Fibroblast of gingiva (primary cell): ENCODE measurements at regions not wholly inside any gene's neighbourhood (a gene's known extent, or its start where the extent isn't known, plus 50 kb on each side); places are given as distances from the start of the nearest gene placed in this dataset.
A peak's percentile ranks its signal among the peaks of the same experiment; 100 is the strongest.
"Not testable (repeated sequence)": the region's sequence is repeated elsewhere in the genome, so short reads cannot be mapped to it uniquely, and the experiment has no call there.

ENCODE experiments used
- DNase-seq: peaks from one replicate; pipeline ENCODE4 v3.0.0-alpha.2; 2011; ENCODE audit warnings: low read depth

DNA sequence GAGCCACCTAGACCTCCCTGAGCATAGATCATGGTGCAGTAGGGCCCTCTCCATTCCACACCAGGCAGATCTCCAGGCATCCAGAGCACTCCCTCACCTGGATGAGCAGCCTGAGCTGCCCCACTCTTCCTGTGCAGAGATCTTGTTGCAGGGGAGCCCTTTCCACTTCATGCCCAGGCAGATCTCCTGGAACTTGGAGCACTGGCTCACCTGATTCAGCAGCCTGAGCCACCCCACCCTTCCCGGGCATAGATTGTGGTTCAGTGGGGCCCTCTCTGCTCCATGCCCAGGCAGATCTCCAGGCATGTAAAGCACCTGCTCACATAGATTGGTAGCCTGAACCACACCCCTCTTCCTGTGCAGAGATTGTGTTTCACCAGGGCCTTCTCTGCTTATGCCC, 78.0 kb downstream of the SEC16B start:
- DNase-seq, result no peak

DNA sequence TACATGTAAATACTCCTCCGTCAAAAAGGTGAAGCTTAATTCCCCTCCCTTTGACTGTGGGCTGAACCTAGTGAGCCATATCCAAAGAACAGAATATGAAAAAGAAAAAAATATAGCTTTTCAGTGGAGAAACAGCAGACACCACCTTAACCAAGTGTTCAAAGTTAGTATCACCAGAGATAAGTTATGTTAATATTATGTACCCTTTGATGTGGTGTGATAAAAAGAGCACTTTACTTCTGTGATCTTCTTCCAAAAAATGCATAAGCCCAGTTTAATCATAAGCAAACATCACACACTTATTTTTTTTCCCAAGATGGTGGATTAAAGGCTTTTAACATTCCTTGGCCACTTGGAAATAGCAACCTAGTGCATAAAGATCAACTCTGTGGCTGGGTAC, 79.4 kb downstream of the SEC16B start:
- no peak for DNase-seq

GRCh38 chr1:177884479-177885021, 85.3 kb downstream of the SEC16B start:
- DNase-seq, result no peak

DNA sequence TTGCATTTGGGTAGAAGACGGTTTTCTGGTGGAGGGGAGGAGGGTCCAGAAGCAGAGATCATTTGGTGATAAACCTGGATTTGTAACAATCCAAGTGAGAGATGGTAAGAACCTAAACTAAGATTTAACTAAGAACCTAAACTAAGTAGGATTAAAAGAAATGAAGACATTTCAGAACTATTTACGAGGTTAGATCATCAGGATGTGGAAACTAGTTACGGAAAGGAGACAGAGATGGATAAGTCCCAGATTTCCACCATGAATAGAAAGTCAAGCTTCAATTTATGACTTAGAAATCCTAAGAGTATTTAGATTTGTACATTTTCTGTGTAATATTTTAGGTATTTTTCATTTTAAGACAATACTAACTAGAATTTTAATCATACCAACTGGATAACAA, 86.3 kb downstream of the SEC16B start:
- DNase-seq, result no peak

- DNase-seq, result no peak
Observed at GRCh38 chr1:177880339-177880891, 89.4 kb downstream of the SEC16B start.

GRCh38 chr1:177877086-177877485, 92.8 kb downstream of the SEC16B start:
- DNase-seq, result no peak

- DNase-seq, result peak; percentile 74
Observed at GRCh38 chr1:177873238-177873637, 96.6 kb downstream of the SEC16B start.

DNA sequence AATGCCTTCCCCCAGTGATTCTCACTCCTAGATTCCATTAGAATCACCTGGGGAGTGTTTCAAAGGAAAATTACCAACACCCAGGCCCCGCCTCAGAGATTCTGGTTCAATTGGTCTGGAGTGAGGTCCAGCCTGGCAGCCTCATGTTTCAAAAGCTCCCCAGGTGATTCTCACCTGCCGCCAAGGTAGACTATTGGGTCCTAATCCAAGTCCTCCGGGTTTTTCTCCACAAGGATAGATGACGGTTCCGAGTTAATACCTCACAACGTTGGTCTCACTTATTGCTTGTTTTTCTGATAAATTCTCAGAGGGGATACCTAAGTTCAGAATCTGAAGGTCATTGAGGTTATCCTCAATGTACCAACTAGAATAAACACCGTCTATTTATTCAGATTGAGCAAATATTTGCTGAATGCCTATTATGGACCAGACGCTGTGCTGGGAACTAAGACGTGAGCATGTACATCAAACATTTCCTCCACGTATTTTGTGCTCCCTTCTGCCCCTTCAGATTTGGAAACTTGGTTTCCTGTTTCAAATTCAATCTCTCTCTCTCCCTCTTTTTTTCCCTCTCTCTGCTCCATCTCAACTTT, 97.5 kb downstream of the SEC16B start:
- DNase-seq, result no peak

DNA sequence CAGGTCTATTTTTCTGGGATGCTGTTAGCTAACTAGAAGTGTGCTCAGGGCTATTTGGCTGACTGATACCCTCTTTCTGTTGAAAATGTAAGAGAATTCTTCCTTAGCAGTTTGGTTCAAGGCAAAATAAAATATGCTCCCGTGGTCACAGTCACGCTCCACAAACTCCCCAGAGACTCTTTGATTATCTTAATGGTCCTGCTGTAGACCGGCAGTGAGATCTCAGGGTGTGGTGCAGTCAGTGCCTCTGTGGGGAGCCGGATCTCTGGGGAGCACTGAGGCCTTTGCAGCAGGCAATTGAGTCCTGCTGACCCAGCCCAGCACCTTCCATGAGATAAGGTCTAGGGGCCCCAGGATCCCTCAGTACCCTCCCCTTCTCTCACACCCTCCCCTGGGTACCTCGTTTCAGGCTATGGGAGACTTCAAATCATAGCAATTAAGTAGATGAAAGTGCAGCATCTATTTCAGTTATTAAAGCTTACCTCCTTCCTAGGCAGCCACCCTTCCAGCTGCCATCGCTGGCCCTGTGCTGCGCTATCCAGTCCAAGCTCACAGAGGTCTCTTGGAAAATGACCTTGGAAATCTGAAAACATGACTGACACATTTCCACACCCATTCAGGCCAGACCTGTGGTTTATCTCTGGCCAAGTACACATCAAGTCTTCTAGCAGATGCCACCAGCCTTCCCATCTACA, 98.1 kb downstream of the SEC16B start:
- DNase-seq, result no peak

- no peak for DNase-seq
Observed at GRCh38 chr1:177869586-177869985, 100.3 kb downstream of the SEC16B start.

DNA sequence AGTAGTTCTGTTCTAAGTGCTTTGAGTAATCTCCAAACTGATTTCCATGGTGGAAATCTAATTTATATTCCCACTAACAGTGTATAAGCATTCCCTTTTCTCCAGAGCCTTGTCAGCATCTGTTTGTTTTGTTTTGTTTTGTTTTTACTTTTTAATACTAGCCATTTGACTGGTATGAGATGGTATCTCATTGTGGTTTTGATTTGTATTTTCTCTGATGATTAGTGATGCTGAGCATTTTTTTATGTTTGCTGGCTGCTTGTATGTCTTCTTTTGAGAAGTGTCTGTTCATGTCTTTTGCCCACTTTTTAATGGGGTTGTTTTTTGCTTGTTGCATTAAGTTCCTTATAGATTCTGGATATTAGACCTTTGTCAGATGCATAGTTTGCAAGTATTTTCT, 100.8 kb downstream of the SEC16B start:
- DNase-seq, result not testable (repeated sequence)

GRCh38 chr1:177865807-177866206, 104.1 kb downstream of the SEC16B start:
- no peak for DNase-seq

- peak; percentile 40 for DNase-seq
Observed at GRCh38 chr1:177864538-177865305, 105.1 kb downstream of the SEC16B start.

GRCh38 chr1:177863796-177864195, 106.1 kb downstream of the SEC16B start:
- DNase-seq, result no peak

- DNase-seq, result no peak
Observed at GRCh38 chr1:177862916-177863315, 106.9 kb downstream of the SEC16B start.

DNA sequence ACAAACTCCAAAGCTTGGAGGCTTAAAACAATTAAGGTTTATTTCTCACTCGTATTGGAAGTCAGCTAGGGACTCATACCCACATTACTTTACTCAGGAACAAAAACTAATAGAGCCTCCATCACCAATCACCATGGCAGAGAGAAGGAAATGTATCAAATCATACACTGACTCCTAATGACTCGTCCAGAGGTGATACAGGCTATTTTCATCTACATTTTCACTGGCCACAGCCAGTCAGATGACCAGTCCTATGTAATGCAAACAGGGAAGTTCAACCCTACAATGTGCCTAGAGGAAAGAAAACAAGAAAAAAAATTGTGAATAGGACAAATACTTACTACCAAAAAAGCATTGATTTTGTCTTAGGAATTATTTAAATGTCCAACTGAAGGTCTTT, 110.3 kb downstream of the SEC16B start:
- no peak for DNase-seq

GRCh38 chr1:177858332-177858821, 111.5 kb downstream of the SEC16B start:
- no peak for DNase-seq

DNA sequence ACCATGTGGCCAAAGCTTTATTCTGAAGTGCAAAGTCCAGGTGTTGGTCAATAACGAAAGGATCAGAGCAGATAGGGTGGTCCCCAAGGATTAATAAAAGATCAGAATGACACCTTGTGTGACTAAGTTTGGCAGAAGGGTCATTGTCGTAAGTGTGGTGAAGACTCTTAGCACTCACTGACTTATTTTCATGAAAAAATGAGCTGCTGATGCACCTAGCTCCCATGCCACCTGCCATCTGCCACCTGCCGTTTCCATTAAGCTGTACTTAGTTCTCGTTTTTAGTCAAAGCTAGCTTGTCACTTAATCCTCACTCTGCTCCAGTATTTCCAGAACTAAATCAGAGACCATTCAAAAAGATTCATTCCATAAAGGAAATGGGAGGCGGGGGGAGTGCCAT, 112.6 kb downstream of the SEC16B start:
- no peak for DNase-seq

GRCh38 chr1:177854951-177855350, 114.9 kb downstream of the SEC16B start:
- no peak for DNase-seq

DNA sequence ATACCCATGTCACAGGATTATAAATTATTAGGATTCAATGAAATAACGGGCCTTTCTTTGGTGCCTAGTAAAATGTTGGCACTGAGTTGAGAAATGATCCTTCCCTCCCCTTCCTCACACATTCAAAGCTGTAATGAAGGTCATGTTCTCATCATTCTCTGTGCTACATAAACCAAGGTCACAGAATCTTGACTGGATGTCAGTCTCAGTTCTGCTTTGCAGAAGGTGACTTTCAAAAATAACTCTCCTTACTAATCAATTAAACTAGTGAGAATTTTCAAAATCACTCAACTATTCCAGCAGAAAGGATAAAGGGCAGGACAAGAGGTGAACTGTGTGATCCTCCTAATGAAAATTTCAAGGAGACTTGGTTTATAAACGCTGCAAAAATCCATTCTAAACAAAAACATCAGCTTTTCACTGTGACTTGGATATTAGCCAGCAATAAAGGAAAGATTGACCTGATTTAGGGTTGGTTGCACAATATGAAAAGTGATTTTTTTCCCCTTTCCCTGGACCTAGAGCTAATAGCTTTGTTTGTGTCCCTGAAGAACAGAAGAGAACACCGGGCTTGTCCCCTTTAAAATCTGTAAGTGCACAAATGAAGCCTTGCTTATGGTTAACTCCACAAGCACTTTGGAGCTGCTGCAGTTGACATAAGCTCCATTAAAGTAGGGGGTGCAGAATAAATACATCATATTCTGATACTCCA, 120.1 kb downstream of the SEC16B start:
- DNase-seq, result no peak

DNA sequence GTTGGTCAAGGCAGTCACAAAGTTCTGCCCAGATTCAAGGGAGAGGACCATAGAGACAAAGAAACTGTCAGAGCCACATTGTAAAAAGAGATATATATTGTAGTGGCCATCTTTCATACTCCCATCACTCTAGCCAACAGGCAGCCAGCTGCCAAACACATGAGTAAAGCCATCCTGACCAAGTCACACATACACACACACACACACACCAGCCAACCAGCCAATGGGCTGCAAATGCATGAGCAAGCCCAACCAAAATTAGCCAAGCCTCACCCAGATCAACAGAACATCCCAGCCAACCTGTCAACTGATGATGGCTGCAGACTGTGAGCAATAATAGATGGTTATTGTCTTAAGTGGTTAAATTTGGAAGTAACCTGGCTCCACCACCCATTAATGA, 120.7 kb downstream of the SEC16B start:
- DNase-seq, result no peak

DNA sequence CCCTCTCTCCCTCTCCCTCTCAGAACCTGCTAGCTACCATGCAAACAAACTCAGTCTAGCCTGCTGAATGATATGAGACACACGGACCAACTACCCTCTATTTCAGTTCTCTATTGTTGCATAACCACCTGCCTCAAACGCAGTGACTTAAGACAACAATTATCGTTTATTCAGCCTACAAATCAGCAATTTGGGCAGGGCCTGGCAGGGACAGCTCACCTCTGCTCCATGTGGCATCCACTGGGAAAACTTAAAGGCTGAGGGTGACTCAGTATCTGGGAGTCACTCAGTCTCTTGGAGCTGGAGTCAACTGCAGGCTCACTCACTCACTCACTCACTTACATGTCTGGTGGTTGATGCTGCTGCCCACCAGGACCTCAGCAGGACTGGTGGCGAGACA, 121.3 kb downstream of the SEC16B start:
- no peak for DNase-seq
